MM.1S (cell line): ENCODE measurements at regions not wholly inside any gene's neighbourhood (a gene's known extent, or its start where the extent isn't known, plus 50 kb on each side); places are given as distances from the start of the nearest gene placed in this dataset.

Experiments used
- CTCF ChIP-seq: fragments of 300-600 bp; sonication (generic); IDR thresholded peaks from 2 replicates; pipeline ENCODE4 v1.5.1; 2016; ENCODE audit warnings: antibody characterized with exemption, low read length, mixed read lengths
- EZH2 ChIP-seq: fragments of 300-600 bp; sonication (generic); optimal IDR thresholded peaks from 2 replicates; pipeline ENCODE3; 2017; ENCODE audit warnings: low read depth, mild to moderate bottlenecking, antibody characterized with exemption, low read length, mixed read lengths

- TF ChIP-seq EZH2 = no peak
- TF ChIP-seq CTCF = no peak
Measured at GRCh38 chr4:20180509-20180908, 71.2 kb upstream of the SLIT2 start.
